H1 (cell line): ENCODE measurements at regions not wholly inside any gene's neighbourhood (a gene's known extent, or its start where the extent isn't known, plus 50 kb on each side); places are given as distances from the start of the nearest gene placed in this dataset.

ENCODE experiments used
- CHD2 ChIP-seq: IDR thresholded peaks from 2 replicates; pipeline ENCODE4 v1.6.1; 2012; ENCODE audit warnings: low read length, improper control_type of control experiment
- CREB1 ChIP-seq: IDR thresholded peaks from 2 replicates; pipeline ENCODE4 v1.6.1; 2012; ENCODE audit warnings: inconsistent platforms
- EP300 ChIP-seq, 2 experiments: IDR thresholded peaks; 1 replicate in 1 of 2; 2 replicates in 1 of 2; pipeline ENCODE4 v1.6.1; 2011 to 2012; ENCODE audit warnings: low read depth in 2 of 2, low read length in 2 of 2, mild to moderate bottlenecking in 2 of 2, borderline replicate concordance in 1 of 2, inconsistent platforms in 1 of 2, moderate library complexity in 1 of 2
- POLR2A ChIP-seq, 2 experiments: IDR thresholded peaks; 1 replicate in 1 of 2; 2 replicates in 1 of 2; pipeline ENCODE4 v1.6.1; 2011; ENCODE audit warnings: low read depth in 2 of 2, low read length in 2 of 2, mild to moderate bottlenecking in 2 of 2; ENCODE audit errors: control extremely low read depth in 1 of 2
- RFX5 ChIP-seq: IDR thresholded peaks from 2 replicates; pipeline ENCODE4 v1.6.1; 2011; ENCODE audit warnings: low read depth, low read length, improper control_type of control experiment, borderline replicate concordance
- SRF ChIP-seq: IDR thresholded peaks from 2 replicates; pipeline ENCODE4 v1.6.1; 2011; ENCODE audit warnings: mild to moderate bottlenecking, low read depth, low read length, moderate library complexity
- SUZ12 ChIP-seq: fragments of 200-600 bp; sonication (generic); IDR thresholded peaks from 2 replicates; pipeline ENCODE4 v1.6.1; 2012; ENCODE audit warnings: mild to moderate bottlenecking, inconsistent platforms, low read length, moderate library complexity, mixed read lengths
- TCF12 ChIP-seq: IDR thresholded peaks from 2 replicates; pipeline ENCODE4 v1.6.1; 2011; ENCODE audit warnings: low read depth, mild to moderate bottlenecking, low read length
- ZNF274 ChIP-seq: IDR thresholded peaks from 2 replicates; pipeline ENCODE4 v1.7.0; 2012; ENCODE audit warnings: low read length, borderline replicate concordance; ENCODE audit errors: extremely low read depth
- TF ChIP-seq, protein P1 (sequence below), 3 experiments: IDR thresholded peaks; 1 replicate in 2 of 3; 2 replicates in 1 of 3; pipeline versions ENCODE4 v1.5.1 to v1.6.1; 2011; ENCODE audit warnings: low read length in 3 of 3, mild to moderate bottlenecking in 3 of 3, inconsistent platforms in 2 of 3, low read depth in 1 of 3, moderate library complexity in 1 of 3; ENCODE audit not compliant: insufficient read depth in 1 of 3; ENCODE audit errors: control extremely low read depth in 1 of 3

GRCh38 chr3:135516143-135516542 is 449.4 kb upstream of the PPP2R3A start:
- TF ChIP-seq CHD2 = no peak
- TF ChIP-seq EP300 (IDR thresholded peaks at IDR 0.05; ENCODE audit: borderline replicate concordance in 1 of 2, low read depth in 2 of 2, low read length in 2 of 2) = no peak
- no peak for TF ChIP-seq POLR2A (IDR thresholded peaks at IDR 0.05; ENCODE audit: control extremely low read depth in 1 of 2, low read depth in 2 of 2, low read length in 2 of 2)
- no peak for TF ChIP-seq SRF
- no peak for TF ChIP-seq CREB1
- TF ChIP-seq ZNF274 = no peak
- TF ChIP-seq SUZ12 = no peak
- TF ChIP-seq TCF12 = no peak
- no peak for TF ChIP-seq RFX5
- TF ChIP-seq, protein P1, sequence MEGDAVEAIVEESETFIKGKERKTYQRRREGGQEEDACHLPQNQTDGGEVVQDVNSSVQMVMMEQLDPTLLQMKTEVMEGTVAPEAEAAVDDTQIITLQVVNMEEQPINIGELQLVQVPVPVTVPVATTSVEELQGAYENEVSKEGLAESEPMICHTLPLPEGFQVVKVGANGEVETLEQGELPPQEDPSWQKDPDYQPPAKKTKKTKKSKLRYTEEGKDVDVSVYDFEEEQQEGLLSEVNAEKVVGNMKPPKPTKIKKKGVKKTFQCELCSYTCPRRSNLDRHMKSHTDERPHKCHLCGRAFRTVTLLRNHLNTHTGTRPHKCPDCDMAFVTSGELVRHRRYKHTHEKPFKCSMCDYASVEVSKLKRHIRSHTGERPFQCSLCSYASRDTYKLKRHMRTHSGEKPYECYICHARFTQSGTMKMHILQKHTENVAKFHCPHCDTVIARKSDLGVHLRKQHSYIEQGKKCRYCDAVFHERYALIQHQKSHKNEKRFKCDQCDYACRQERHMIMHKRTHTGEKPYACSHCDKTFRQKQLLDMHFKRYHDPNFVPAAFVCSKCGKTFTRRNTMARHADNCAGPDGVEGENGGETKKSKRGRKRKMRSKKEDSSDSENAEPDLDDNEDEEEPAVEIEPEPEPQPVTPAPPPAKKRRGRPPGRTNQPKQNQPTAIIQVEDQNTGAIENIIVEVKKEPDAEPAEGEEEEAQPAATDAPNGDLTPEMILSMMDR (IDR thresholded peaks at IDR 0.05; ENCODE audit: control extremely low read depth in 1 of 3, insufficient read depth in 1 of 3, low read depth in 1 of 3, low read length in 3 of 3) = peak; percentile 54 to 82 (median 54)
